ENCODE measurements at regions not wholly inside any gene's neighbourhood (a gene's known extent, or its start where the extent isn't known, plus 50 kb on each side); places are given as distances from the start of the nearest gene placed in this dataset.
"Not testable (repeated sequence)": the region's sequence is repeated elsewhere in the genome, so short reads cannot be mapped to it uniquely, and the experiment has no call there.

DNA sequence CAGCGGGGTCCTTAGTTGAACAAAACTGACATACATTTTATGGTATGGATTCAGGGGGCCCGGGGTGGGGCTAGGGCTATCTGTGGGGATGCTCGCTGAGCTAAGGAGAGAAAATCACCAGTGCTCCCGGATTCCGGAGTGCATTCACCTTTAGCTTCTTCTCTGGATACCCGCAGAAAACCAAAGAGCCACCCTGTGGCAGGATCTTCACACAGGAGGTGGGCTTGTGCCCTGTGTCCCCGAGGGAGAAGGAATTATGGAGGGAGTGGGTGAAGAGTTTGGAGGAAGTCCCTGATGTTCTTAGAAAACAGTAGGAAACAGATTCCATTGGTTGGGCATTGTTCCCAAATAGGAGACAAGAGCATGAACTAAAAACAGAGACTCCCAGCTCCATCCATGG lies 385.2 kb upstream of the DEFB115 start:
- H2AK5ac ChIP-seq (ENCODE audit: low read depth, low read length); H3K4me3 ChIP-seq (ENCODE audit: insufficient read depth, low read depth, low read length); H3K9ac ChIP-seq (ENCODE audit: low read depth, low read length); H3K56ac ChIP-seq (ENCODE audit: extremely low read depth, insufficient read depth, low read length); H3K4me1 ChIP-seq (ENCODE audit: control insufficient read depth, insufficient read depth, low read length); intact Hi-C loops (cut with micrococcal nuclease); H3K9me3 ChIP-seq (ENCODE audit: control insufficient read depth, insufficient read depth, low read length); H3K79me1 ChIP-seq (ENCODE audit: low read depth in 1 of 2, low read length in 2 of 2); in situ Hi-C loops (cut with MboI; ENCODE audit: low sequenced_read_pairs); H3K4ac ChIP-seq (ENCODE audit: low read depth, low read length); H3K18ac ChIP-seq (ENCODE audit: low read depth, low read length); H2AK9ac ChIP-seq (replicated peaks; ENCODE audit: low read depth, low read length, poor library complexity); dilution Hi-C loops (cut with HindIII; ENCODE audit: low sequenced_read_pairs, unreplicated experiment); H2BK120ac ChIP-seq (ENCODE audit: low read depth, low read length); BruUV-seq (replicated peaks); H4K20me1 ChIP-seq (ENCODE audit: insufficient read depth, low read length); H2BK5ac ChIP-seq (ENCODE audit: low read depth, low read length, poor library complexity, severe bottlenecking); H4K5ac ChIP-seq (ENCODE audit: low read depth, low read length); H2BK15ac ChIP-seq (ENCODE audit: low read depth, low read length); H4K8ac ChIP-seq (ENCODE audit: low read depth in 2 of 2, low read length in 2 of 2); DNase-seq; H3K23ac ChIP-seq (ENCODE audit: low read depth, low read length); H3K14ac ChIP-seq (replicated peaks; ENCODE audit: low read depth, low read length); POLR2A ChIA-PET (ENCODE audit: unreplicated experiment); H3K9me1 ChIP-seq (ENCODE audit: insufficient read depth, low read length); H2AFZ ChIP-seq (replicated peaks; ENCODE audit: low read length, poor library complexity); H3K4me2 ChIP-seq (ENCODE audit: low read depth, low read length); H3K27ac ChIP-seq (ENCODE audit: insufficient read depth, low read length); H2BK20ac ChIP-seq (ENCODE audit: low read depth, low read length); ATAC-seq (ENCODE audit: low read depth); H4K91ac ChIP-seq (ENCODE audit: insufficient read depth, low read depth, low read length); H3K27me3 ChIP-seq (ENCODE audit: control insufficient read depth, insufficient read depth, low read length); H3K36me3 ChIP-seq (ENCODE audit: control insufficient read depth, insufficient read depth, low read length); CTCF ChIA-PET: not testable (repeated sequence)
- whole genome bisulfite sequencing, 2 experiments (ENCODE audit: extremely low coverage in 2 of 2, insufficient read length in 1 of 2), result no CpG with 5 or more reads among the region's 7 CpGs

- H2AK5ac ChIP-seq (ENCODE audit: low read depth, low read length); DNase-seq; H2BK5ac ChIP-seq (ENCODE audit: low read depth, low read length, poor library complexity, severe bottlenecking); H2BK15ac ChIP-seq (ENCODE audit: low read depth, low read length); POLR2A ChIA-PET (ENCODE audit: unreplicated experiment); H4K5ac ChIP-seq (ENCODE audit: low read depth, low read length); H3K4ac ChIP-seq (ENCODE audit: low read depth, low read length); H2BK20ac ChIP-seq (ENCODE audit: low read depth, low read length); H3K56ac ChIP-seq (ENCODE audit: extremely low read depth, insufficient read depth, low read length); H3K9me3 ChIP-seq (ENCODE audit: control insufficient read depth, insufficient read depth, low read length); H2BK120ac ChIP-seq (ENCODE audit: low read depth, low read length); H3K4me1 ChIP-seq (ENCODE audit: control insufficient read depth, insufficient read depth, low read length); H3K79me1 ChIP-seq (ENCODE audit: low read depth in 1 of 2, low read length in 2 of 2); H4K8ac ChIP-seq (ENCODE audit: low read depth in 2 of 2, low read length in 2 of 2); ATAC-seq (ENCODE audit: low read depth); in situ Hi-C loops (cut with MboI; ENCODE audit: low sequenced_read_pairs); H3K18ac ChIP-seq (ENCODE audit: low read depth, low read length); CTCF ChIA-PET; H4K20me1 ChIP-seq (ENCODE audit: insufficient read depth, low read length); H3K36me3 ChIP-seq (ENCODE audit: control insufficient read depth, insufficient read depth, low read length); H3K9ac ChIP-seq (ENCODE audit: low read depth, low read length); BruUV-seq (replicated peaks); H3K14ac ChIP-seq (replicated peaks; ENCODE audit: low read depth, low read length); H4K91ac ChIP-seq (ENCODE audit: insufficient read depth, low read depth, low read length); H3K4me2 ChIP-seq (ENCODE audit: low read depth, low read length); H2AFZ ChIP-seq (replicated peaks; ENCODE audit: low read length, poor library complexity); H3K23ac ChIP-seq (ENCODE audit: low read depth, low read length); H3K9me1 ChIP-seq (ENCODE audit: insufficient read depth, low read length); dilution Hi-C loops (cut with HindIII; ENCODE audit: low sequenced_read_pairs, unreplicated experiment); intact Hi-C loops (cut with micrococcal nuclease); H3K4me3 ChIP-seq (ENCODE audit: insufficient read depth, low read depth, low read length); H3K27me3 ChIP-seq (ENCODE audit: control insufficient read depth, insufficient read depth, low read length); H3K27ac ChIP-seq (ENCODE audit: insufficient read depth, low read length); H2AK9ac ChIP-seq (replicated peaks; ENCODE audit: low read depth, low read length, poor library complexity): not testable (repeated sequence)
These were observed 381.6 kb upstream of the DEFB115 start for GRCh38 chr20:30875868-30876267.

Measured in IMR-90 (cell line).